Kidney (tissue), 13 donors: ENCODE measurements at regions not wholly inside any gene's neighbourhood (a gene's known extent, or its start where the extent isn't known, plus 50 kb on each side); places are given as distances from the start of the nearest gene placed in this dataset.

Experiments used
- DNase-seq, 5 donors: peaks; one replicate each; pipeline ENCODE4 v3.0.0-alpha.2; 2013 to 2020
- FAIRE-seq: peaks from 2 replicates; lab custom pipeline; 2012; peaks lifted over from hg19 to GRCh38; lab: Jason Lieb, UNC
- H3K27ac ChIP-seq, 2 donors: one replicate each; pipeline ENCODE4 v1.7.0; 2013; ENCODE audit warnings: low read depth in 2 of 2, low read length in 2 of 2, inconsistent platforms in 1 of 2
- H3K27me3 ChIP-seq: one replicate; pipeline ENCODE4 v1.7.1; 2013; ENCODE audit warnings: low read length, inconsistent platforms; ENCODE audit not compliant: control insufficient read depth, insufficient read depth
- H3K36me3 ChIP-seq, 3 donors: one replicate each; pipeline versions ENCODE4 v1.7.0 to v1.7.1; 2013; ENCODE audit warnings: low read length in 3 of 3, control low read depth in 1 of 3, inconsistent platforms in 1 of 3; ENCODE audit not compliant: insufficient read depth in 3 of 3, control insufficient read depth in 2 of 3
- H3K4me1 ChIP-seq, 3 donors: one replicate each; pipeline versions ENCODE4 v1.7.0 to v1.7.1; 2013; ENCODE audit warnings: low read length in 3 of 3, inconsistent platforms in 1 of 3, low read depth in 1 of 3; ENCODE audit not compliant: control insufficient read depth in 2 of 3, insufficient read depth in 2 of 3
- H3K4me3 ChIP-seq, 3 donors: one replicate each; pipeline versions ENCODE4 v1.7.0 to v1.8.1; 2013; ENCODE audit warnings: low read length in 3 of 3, control low read depth in 1 of 3, inconsistent platforms in 1 of 3
- H3K9ac ChIP-seq, 3 donors: one replicate each; pipeline versions ENCODE4 v1.7.0 to v1.7.1; 2013; ENCODE audit warnings: low read length in 3 of 3, control low read depth in 1 of 3, inconsistent platforms in 1 of 3
- H3K9me3 ChIP-seq, 3 donors: one replicate each; pipeline versions ENCODE4 v1.7.0 to v1.7.1; 2013; ENCODE audit warnings: low read length in 3 of 3, control low read depth in 1 of 3, inconsistent platforms in 1 of 3; ENCODE audit not compliant: control insufficient read depth in 2 of 3, insufficient read depth in 1 of 3
- intact Hi-C: fragments of 100-400 bp; cut with DNase I; formaldehyde crosslinking; loops from one replicate; pipeline ENCODE4 v1.11.1; 2022
- TF ChIP-seq, protein P1 (sequence below): IDR thresholded peaks from 3 replicates; pipeline ENCODE4 v1.5.1; 2012; ENCODE audit warnings: mild to moderate bottlenecking, moderate library complexity, borderline replicate concordance; ENCODE audit not compliant: insufficient read depth; ENCODE audit errors: extremely low read depth
- donor health status: control.
- donor health status: control.
- donor health status: control.
- donor health status: control.
- donor health status: control.
- donor health status: DM: yes; HTN: yes; CAD: no.
- donor health status: Normal renal cell carcinoma (clear cell type).

DNA sequence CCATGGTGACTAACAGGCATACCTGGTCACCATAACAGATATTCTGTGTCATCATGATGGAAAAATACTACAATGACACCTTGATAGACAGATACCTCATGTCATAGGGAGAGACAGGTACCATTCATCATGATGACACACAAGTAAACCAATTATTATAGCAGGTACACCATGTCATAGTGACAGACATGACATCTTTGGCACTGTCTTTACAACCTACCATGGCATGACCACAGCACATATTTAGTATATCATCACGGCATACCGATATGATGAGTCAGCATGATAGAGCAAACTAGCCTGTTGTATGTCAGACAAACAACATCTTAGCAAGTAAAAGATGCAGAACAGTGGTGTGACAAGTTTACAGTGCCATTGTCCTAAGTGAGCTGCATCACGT is 101.3 kb upstream of the KLHL29 start:
- H3K9ac ChIP-seq, result no peak overlapping the region
- FAIRE-seq (no peak), DNase-seq (no peak)
- no peaks in the 10 kb centered on the region for H3K36me3 ChIP-seq
- no peaks in the 10 kb centered on the region for H3K27me3 ChIP-seq
- TF ChIP-seq, protein P1, sequence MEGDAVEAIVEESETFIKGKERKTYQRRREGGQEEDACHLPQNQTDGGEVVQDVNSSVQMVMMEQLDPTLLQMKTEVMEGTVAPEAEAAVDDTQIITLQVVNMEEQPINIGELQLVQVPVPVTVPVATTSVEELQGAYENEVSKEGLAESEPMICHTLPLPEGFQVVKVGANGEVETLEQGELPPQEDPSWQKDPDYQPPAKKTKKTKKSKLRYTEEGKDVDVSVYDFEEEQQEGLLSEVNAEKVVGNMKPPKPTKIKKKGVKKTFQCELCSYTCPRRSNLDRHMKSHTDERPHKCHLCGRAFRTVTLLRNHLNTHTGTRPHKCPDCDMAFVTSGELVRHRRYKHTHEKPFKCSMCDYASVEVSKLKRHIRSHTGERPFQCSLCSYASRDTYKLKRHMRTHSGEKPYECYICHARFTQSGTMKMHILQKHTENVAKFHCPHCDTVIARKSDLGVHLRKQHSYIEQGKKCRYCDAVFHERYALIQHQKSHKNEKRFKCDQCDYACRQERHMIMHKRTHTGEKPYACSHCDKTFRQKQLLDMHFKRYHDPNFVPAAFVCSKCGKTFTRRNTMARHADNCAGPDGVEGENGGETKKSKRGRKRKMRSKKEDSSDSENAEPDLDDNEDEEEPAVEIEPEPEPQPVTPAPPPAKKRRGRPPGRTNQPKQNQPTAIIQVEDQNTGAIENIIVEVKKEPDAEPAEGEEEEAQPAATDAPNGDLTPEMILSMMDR, result no peak
- H3K9me3 ChIP-seq, result no peaks in the 10 kb centered on the region
- intact Hi-C loops, result no loop called here
- no peak overlapping the region for H3K4me3 ChIP-seq
- H3K4me1 ChIP-seq, result peaks cover 0 to 9% (median 0%) of the 10 kb centered on the region in 3 donors
- H3K27ac ChIP-seq, result no peak overlapping the region

DNA sequence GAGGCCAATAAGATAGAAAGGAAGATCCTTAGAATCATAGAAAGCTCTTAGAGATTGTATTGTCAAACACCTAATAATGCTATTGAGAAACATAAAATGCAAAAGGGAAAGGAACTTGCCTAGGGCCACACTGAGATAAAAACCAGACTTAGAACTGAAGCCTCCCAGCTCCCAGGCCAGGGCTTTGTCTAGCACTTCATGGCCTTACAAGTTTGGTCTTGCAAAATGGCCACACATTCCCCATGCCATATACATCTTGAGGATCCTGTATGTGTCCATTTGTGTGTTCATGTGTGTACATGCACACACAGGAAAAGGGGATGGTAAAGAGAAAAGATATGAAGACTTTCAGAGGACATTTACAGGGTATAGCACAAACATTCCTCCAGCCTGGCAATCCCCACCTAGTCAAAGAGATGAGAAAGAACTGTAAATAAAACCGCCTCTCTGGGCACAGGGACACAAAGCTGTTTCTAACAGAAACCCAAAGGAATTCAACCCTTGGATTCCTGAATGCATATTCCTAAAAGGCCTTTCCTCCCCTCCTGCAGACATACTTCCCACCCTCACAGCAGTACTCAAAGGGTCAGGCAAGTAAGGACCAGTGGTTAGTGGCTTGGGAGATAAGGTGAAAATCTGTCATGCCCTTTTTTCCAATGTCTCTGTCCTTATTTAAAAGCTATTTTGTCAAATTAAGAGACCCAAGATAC is 99.7 kb upstream of the KLHL29 start:
- TF ChIP-seq, protein P1, result no peak
- peaks cover 0 to 9% (median 0%) of the 10 kb centered on the region in 3 donors for H3K4me1 ChIP-seq

DNA sequence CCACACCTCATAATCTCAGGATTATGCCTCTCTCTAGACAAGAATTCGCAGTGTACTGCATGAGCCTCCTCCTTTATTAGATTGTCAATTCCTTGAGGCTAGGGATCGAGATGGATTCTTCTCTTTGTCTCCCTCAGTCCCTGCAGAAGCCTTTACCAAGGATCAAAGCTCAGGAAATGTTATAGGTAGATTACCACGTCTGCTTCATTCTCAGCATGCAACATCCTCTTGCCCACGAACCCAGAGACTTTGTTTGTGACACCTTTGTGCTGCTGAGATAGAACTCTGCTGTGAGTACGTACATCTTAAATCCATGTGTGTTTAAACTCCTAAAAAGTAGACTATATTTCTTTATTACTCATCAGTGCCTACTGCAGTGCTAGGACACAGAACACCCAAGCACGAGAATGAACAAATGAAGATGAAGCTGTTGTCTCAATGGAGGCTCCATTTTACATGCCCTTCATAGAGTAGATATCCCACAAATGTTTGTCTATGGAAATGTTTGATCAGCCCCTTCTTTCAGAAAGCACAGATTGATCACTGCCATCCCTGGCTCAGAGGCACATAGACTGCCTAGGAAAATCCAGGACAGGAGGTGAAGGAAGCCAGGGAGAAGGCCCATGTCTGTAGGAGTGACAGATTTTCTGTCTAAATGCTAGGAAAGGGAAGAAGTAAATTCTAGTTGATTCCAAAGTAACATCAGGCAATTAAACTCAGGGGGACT is 98.8 kb upstream of the KLHL29 start:
- Histone ChIP-seq H3K36me3 (no peaks in the 10 kb centered on the region), H3K9me3 (no peaks in the 10 kb centered on the region), H3K4me1 (peaks cover 0 to 9% (median 0%) of the 10 kb centered on the region in 3 donors), H3K9ac (no peak overlapping the region), H3K4me3 (no peak overlapping the region), H3K27me3 (no peaks in the 10 kb centered on the region), H3K27ac (peak overlapping the region in 1 of 2 donors; percentile 25)
- FAIRE-seq (no peak), DNase-seq (no peak)
- TF ChIP-seq, protein P1, result no peak
- intact Hi-C loops, result no loop called here

More for the DNA sequence above, 99.7 kb upstream of the KLHL29 start:
- Histone ChIP-seq H3K36me3 (no peaks in the 10 kb centered on the region), H3K27ac (no peak overlapping the region), H3K9me3 (no peaks in the 10 kb centered on the region), H3K27me3 (no peaks in the 10 kb centered on the region), H3K9ac (no peak overlapping the region), H3K4me3 (no peak overlapping the region)
- DNase-seq (no peak), FAIRE-seq (no peak)
- intact Hi-C loops, result no loop called here
